Neural cell (in vitro differentiated cells): ENCODE measurements at regions not wholly inside any gene's neighbourhood (a gene's known extent, or its start where the extent isn't known, plus 50 kb on each side); places are given as distances from the start of the nearest gene placed in this dataset.

ENCODE experiments used
- H2AFZ ChIP-seq: fragments of 200-600, 300-800 bp; sonication (generic), shearing (Covaris generic); 2 replicates; pipeline ENCODE4 v1.6.0; 2014; ENCODE audit warnings: low read depth, mild to moderate bottlenecking, antibody characterized with exemption, low read length, moderate library complexity
- H3F3A ChIP-seq: fragments of 200-600 bp; shearing (Covaris generic); 2 replicates; pipeline ENCODE4 v1.6.1; 2016; ENCODE audit warnings: mild to moderate bottlenecking, moderate library complexity, mixed read lengths, antibody characterized with exemption, low read length; ENCODE audit not compliant: insufficient read depth, poor library complexity, severe bottlenecking
- H3K27ac ChIP-seq: fragments of 200-600, 300-800 bp; sonication (generic), shearing (Covaris generic); 2 replicates; pipeline ENCODE4 v1.5.1; 2014; ENCODE audit warnings: mild to moderate bottlenecking, low read length, moderate library complexity
- H3K27me3 ChIP-seq: fragments of 300-800, 200-600 bp; sonication (generic), shearing (Covaris generic); 2 replicates; pipeline ENCODE4 v1.6.0; 2014; ENCODE audit warnings: mild to moderate bottlenecking, low read depth, low read length, moderate library complexity; ENCODE audit not compliant: insufficient read depth
- H3K36me3 ChIP-seq: fragments of 300-800, 200-600 bp; sonication (generic), shearing (Covaris generic); 2 replicates; pipeline ENCODE4 v1.5.1; 2014; ENCODE audit warnings: mild to moderate bottlenecking, antibody characterized with exemption, low read length, moderate library complexity; ENCODE audit not compliant: insufficient read depth
- H3K4me2 ChIP-seq: fragments of 300-800, 200-600 bp; sonication (generic), shearing (Covaris generic); 2 replicates; pipeline ENCODE4 v1.6.0; 2014; ENCODE audit warnings: mild to moderate bottlenecking, low read length
- H3K4me3 ChIP-seq: fragments of 300-800, 200-600 bp; sonication (generic), shearing (Covaris generic); 2 replicates; pipeline ENCODE4 v1.5.1; 2014; ENCODE audit warnings: mild to moderate bottlenecking, low read length, moderate library complexity
- H3K79me2 ChIP-seq: fragments of 200-600 bp; shearing (Covaris generic); replicated peaks from 2 replicates; pipeline ENCODE4 v1.6.0; 2014; ENCODE audit warnings: mild to moderate bottlenecking, low read length, moderate library complexity; ENCODE audit not compliant: insufficient read depth
- H3K9ac ChIP-seq: fragments of 300-800, 200-600 bp; sonication (generic), shearing (Covaris generic); 2 replicates; pipeline ENCODE4 v1.6.1; 2016; ENCODE audit warnings: mild to moderate bottlenecking, low read length, mixed read lengths
- H3K9me2 ChIP-seq: fragments of 200-600 bp; shearing (Covaris generic); 2 replicates; pipeline ENCODE4 v1.6.1; 2016; ENCODE audit warnings: mild to moderate bottlenecking, low read length, mixed read lengths; ENCODE audit not compliant: insufficient read depth
- H3K9me3 ChIP-seq: fragments of 200-600, 300-800 bp; sonication (generic), shearing (Covaris generic); 2 replicates; pipeline ENCODE4 v1.6.1; 2016; ENCODE audit warnings: mild to moderate bottlenecking, mixed run types, low read length, moderate library complexity, mixed read lengths
- H4K20me1 ChIP-seq: fragments of 200-600 bp; shearing (Covaris generic); 2 replicates; pipeline ENCODE4 v1.6.1; 2016; ENCODE audit warnings: mild to moderate bottlenecking, mixed run types; ENCODE audit not compliant: insufficient read depth
- CTCF ChIP-seq: fragments of 450-650 bp; IDR thresholded peaks from 2 replicates; pipeline ENCODE4 v1.5.1; 2014; ENCODE audit warnings: antibody characterized with exemption, mild to moderate bottlenecking, moderate library complexity; ENCODE audit not compliant: poor library complexity, severe bottlenecking
- EP300 ChIP-seq: fragments of 450-650 bp; conservative IDR thresholded peaks from 2 replicates; pipeline ENCODE4 v1.6.1; 2014; ENCODE audit warnings: antibody characterized with exemption, mild to moderate bottlenecking, moderate library complexity; ENCODE audit not compliant: poor library complexity, severe bottlenecking
- EZH2 ChIP-seq: fragments of 200-600, 300-800 bp; shearing (Covaris generic), sonication (generic); IDR thresholded peaks from 2 replicates; pipeline ENCODE4 v1.6.1; 2014; ENCODE audit warnings: antibody characterized with exemption, low read length, borderline replicate concordance, mild to moderate bottlenecking; ENCODE audit not compliant: insufficient read depth, poor library complexity, severe bottlenecking
- MXI1 ChIP-seq: fragments of 450-650 bp; conservative IDR thresholded peaks from 2 replicates; pipeline ENCODE4 v1.6.1; 2014; ENCODE audit warnings: antibody characterized with exemption, mild to moderate bottlenecking; ENCODE audit not compliant: poor library complexity, severe bottlenecking
- POLR2AphosphoS5 ChIP-seq: IDR thresholded peaks from 2 replicates; pipeline ENCODE4 v1.6.1; 2012
- RAD21 ChIP-seq: fragments of 450-650 bp; conservative IDR thresholded peaks from 2 replicates; pipeline ENCODE4 v1.6.1; 2014; ENCODE audit warnings: antibody characterized with exemption, mild to moderate bottlenecking, moderate library complexity
- REST ChIP-seq: IDR thresholded peaks from 2 replicates; pipeline ENCODE4 v1.6.1; 2012; ENCODE audit warnings: borderline replicate concordance
- SMC3 ChIP-seq: fragments of 450-650 bp; conservative IDR thresholded peaks from 2 replicates; pipeline ENCODE4 v1.6.1; 2014; ENCODE audit warnings: antibody characterized with exemption, mild to moderate bottlenecking, moderate library complexity; ENCODE audit not compliant: poor library complexity
- TAF1 ChIP-seq: IDR thresholded peaks from 2 replicates; pipeline ENCODE4 v1.6.1; 2012; ENCODE audit warnings: low read depth

GRCh38 chr9:79807971-79808370, 236.2 kb downstream of the TLE4 start:
- TF ChIP-seq RAD21 (no peak), CTCF (no peak), SMC3 (no peak), MXI1 (no peak), EP300 (no peak), TAF1 (no peak), REST (no peak), POLR2AphosphoS5 (no peak), EZH2 (no peak)
- Histone ChIP-seq H3K9me3 (no peaks in the 10 kb centered on the region), H3K9me2 (no peaks in the 10 kb centered on the region), H3K4me3 (no peak overlapping the region), H3F3A (no peaks in the 10 kb centered on the region), H3K79me2 (no peaks in the 10 kb centered on the region), H3K4me2 (no peak overlapping the region), H2AFZ (no peak overlapping the region), H3K27ac (no peak overlapping the region), H4K20me1 (no peaks in the 10 kb centered on the region), H3K9ac (no peak overlapping the region), H3K27me3 (no peaks in the 10 kb centered on the region), H3K36me3 (no peaks in the 10 kb centered on the region)

- Histone ChIP-seq H3K36me3 (no peaks in the 10 kb centered on the region), H3K9ac (no peak overlapping the region), H3K9me2 (no peaks in the 10 kb centered on the region), H2AFZ (no peak overlapping the region), H3K27me3 (no peaks in the 10 kb centered on the region), H3K27ac (no peak overlapping the region), H3K79me2 (no peaks in the 10 kb centered on the region), H3K4me2 (no peak overlapping the region), H3K9me3 (no peaks in the 10 kb centered on the region), H3K4me3 (no peak overlapping the region), H3F3A (no peaks in the 10 kb centered on the region), H4K20me1 (no peaks in the 10 kb centered on the region)
- TF ChIP-seq EZH2 (no peak), CTCF (no peak)
These were observed 234.3 kb downstream of the TLE4 start for GRCh38 chr9:79806086-79806485.
